HK-2 (cell line): ENCODE measurements at regions not wholly inside any gene's neighbourhood (a gene's known extent, or its start where the extent isn't known, plus 50 kb on each side); places are given as distances from the start of the nearest gene placed in this dataset.
A peak's percentile ranks its signal among the peaks of the same experiment; 100 is the strongest.

Source experiments
- DNase-seq: peaks from one replicate; pipeline ENCODE4 v3.0.0-alpha.2; 2018; ENCODE audit not compliant: unreplicated experiment

GRCh38 chr3:159789017-159789416 lies 199.6 kb upstream of the IL12A start:
- DNase-seq = no peak

- DNase-seq = no peak
Observed at GRCh38 chr3:159789742-159790635, 198.6 kb upstream of the IL12A start.

GRCh38 chr3:159791336-159791735 lies 197.3 kb upstream of the IL12A start:
- no peak for DNase-seq

- no peak for DNase-seq
Observed at GRCh38 chr3:159792070-159792469, 196.6 kb upstream of the IL12A start.

- no peak for DNase-seq
Observed at GRCh38 chr3:159795042-159795441, 193.6 kb upstream of the IL12A start.

GRCh38 chr3:159795681-159796175 lies 192.9 kb upstream of the IL12A start:
- no peak for DNase-seq

GRCh38 chr3:159796226-159796625 lies 192.4 kb upstream of the IL12A start:
- DNase-seq = no peak

GRCh38 chr3:159796744-159797143 lies 191.9 kb upstream of the IL12A start:
- DNase-seq = no peak

GRCh38 chr3:159797771-159798170 lies 190.9 kb upstream of the IL12A start:
- no peak for DNase-seq

GRCh38 chr3:159798951-159799350 lies 189.7 kb upstream of the IL12A start:
- peak; percentile 32 for DNase-seq

- DNase-seq = no peak
Observed at GRCh38 chr3:159800434-159801155, 188.0 kb upstream of the IL12A start.

- DNase-seq = no peak
Observed at GRCh38 chr3:159802864-159803263, 185.8 kb upstream of the IL12A start.

- no peak for DNase-seq
Observed at GRCh38 chr3:159803459-159803858, 185.2 kb upstream of the IL12A start.

- peak; percentile 65 for DNase-seq
Observed at GRCh38 chr3:159804726-159805410, 183.8 kb upstream of the IL12A start.

- no peak for DNase-seq
Observed at GRCh38 chr3:159805411-159805772, 183.2 kb upstream of the IL12A start.

- DNase-seq = no peak
Observed at GRCh38 chr3:159806412-159806811, 182.2 kb upstream of the IL12A start.

- no peak for DNase-seq
Observed at GRCh38 chr3:159807137-159808040, 181.2 kb upstream of the IL12A start.

GRCh38 chr3:159813822-159814531 lies 174.7 kb upstream of the IL12A start:
- DNase-seq = peak; percentile 18

- DNase-seq = no peak
Observed at GRCh38 chr3:159816512-159816911, 172.1 kb upstream of the IL12A start.

- DNase-seq = no peak
Observed at GRCh38 chr3:159817126-159817525, 171.5 kb upstream of the IL12A start.

- DNase-seq = no peak
Observed at GRCh38 chr3:159817571-159817970, 171.1 kb upstream of the IL12A start.
